ENCODE measurements at regions not wholly inside any gene's neighbourhood (a gene's known extent, or its start where the extent isn't known, plus 50 kb on each side); places are given as distances from the start of the nearest gene placed in this dataset.
"Not testable (repeated sequence)": the region's sequence is repeated elsewhere in the genome, so short reads cannot be mapped to it uniquely, and the experiment has no call there.

DNA sequence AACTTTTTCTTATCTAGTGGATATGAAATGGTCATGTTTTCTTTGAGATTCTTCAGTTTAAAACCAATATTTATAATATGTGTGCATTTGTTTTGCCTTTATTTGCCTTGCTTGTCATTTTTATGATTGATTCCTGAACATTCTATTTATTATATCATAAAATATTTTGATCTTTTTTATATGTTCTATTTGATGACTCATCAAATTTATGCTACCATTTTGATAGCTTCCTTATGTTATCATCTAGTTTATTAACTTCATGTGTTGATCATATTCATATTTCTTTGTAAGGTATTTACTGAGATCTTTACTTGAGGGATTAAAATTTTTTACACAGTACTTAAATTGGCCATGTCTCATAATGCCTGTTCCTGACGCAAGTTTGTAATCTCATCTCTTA, 1650.0 kb downstream of the AMY1C start:
- H3K9ac ChIP-seq, result no peak overlapping the region
- H3K4me3 ChIP-seq, result no peak overlapping the region
- peaks cover 0 to 18% (median 6%) of the 10 kb centered on the region in 11 experiments; a peak in 5 of 22 replicates for H3K9me3 ChIP-seq (replicated peaks in 1 of 11)
- no peaks in the 10 kb centered on the region for H4K20me1 ChIP-seq
- no peak overlapping the region for H3K4me2 ChIP-seq
- H3K27ac ChIP-seq, result no peak overlapping the region
- TF ChIP-seq Cebpa-rat (IDR thresholded peaks at IDR 0.05), result no peak
- H3K36me3 ChIP-seq, result no peaks in the 10 kb centered on the region
- H3K27me3 ChIP-seq, result no peaks in the 10 kb centered on the region
- H3K4me1 ChIP-seq, result no peaks in the 10 kb centered on the region

DNA sequence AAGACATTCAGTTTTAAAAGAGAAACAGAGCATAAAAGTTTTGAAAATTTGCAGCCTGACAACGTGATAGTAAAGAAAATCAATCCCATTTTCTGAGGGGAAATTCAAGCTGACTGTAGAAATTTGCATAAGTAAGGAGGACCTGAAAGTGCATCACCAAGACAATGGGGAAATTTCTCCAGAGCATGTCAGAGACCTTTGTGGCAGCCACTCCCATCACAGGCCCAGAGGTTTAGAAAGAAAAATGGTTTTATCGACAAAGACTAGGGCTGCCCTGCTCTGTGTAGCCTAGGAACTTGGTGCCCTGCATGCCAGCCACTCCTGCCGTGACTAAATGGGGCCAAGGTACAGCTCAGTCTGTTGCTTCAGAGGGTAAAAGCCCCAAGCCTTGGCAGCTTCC, 1640.2 kb upstream of the PRMT6 start:
- Histone ChIP-seq H3K4me2 (no peak overlapping the region), H3K9ac (no peak overlapping the region), H3K27ac (no peak overlapping the region), H3K4me1 (no peaks in the 10 kb centered on the region), H3K4me3 (no peak overlapping the region), H3K36me3 (no peaks in the 10 kb centered on the region), H4K20me1 (no peaks in the 10 kb centered on the region), H3K9me3 (replicated peaks in 1 of 11) (peaks cover 0 to 29% (median 10%) of the 10 kb centered on the region in 11 experiments; a peak in 12 of 22 replicates), H3K27me3 (no peaks in the 10 kb centered on the region)
- no peak for TF ChIP-seq Cebpa-rat (IDR thresholded peaks at IDR 0.05)

DNA sequence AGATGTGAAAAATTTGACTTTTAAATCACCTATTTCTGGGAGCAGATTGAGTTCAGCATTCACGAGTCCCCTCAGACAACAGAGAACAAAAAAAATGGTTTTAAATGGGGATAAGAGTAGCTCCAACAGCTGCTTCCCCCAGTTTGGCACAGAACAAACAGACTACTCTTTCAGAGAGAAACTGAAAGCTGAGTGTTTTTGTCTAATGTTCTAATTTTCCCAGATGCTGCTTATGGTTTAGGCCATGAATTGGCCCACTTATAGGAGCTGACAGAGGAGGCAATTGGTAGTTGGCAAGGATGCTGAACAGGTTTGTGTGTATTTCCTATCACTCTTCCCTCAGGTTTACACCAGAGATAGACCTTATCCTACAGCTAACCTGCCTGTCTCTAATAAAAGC, 1637.4 kb upstream of the PRMT6 start:
- H3K27ac ChIP-seq, result no peak overlapping the region
- no peaks in the 10 kb centered on the region for H3K4me1 ChIP-seq
- H3K9ac ChIP-seq, result no peak overlapping the region
- no peaks in the 10 kb centered on the region for H3K27me3 ChIP-seq
- H3K36me3 ChIP-seq, result no peaks in the 10 kb centered on the region
- peaks cover 0 to 17% (median 0%) of the 10 kb centered on the region in 11 experiments; a peak in 4 of 22 replicates for H3K9me3 ChIP-seq (replicated peaks in 1 of 11)
- no peak overlapping the region for H3K4me3 ChIP-seq
- no peaks in the 10 kb centered on the region for H4K20me1 ChIP-seq
- TF ChIP-seq Cebpa-rat (IDR thresholded peaks at IDR 0.05), result no peak
- no peak overlapping the region for H3K4me2 ChIP-seq

DNA sequence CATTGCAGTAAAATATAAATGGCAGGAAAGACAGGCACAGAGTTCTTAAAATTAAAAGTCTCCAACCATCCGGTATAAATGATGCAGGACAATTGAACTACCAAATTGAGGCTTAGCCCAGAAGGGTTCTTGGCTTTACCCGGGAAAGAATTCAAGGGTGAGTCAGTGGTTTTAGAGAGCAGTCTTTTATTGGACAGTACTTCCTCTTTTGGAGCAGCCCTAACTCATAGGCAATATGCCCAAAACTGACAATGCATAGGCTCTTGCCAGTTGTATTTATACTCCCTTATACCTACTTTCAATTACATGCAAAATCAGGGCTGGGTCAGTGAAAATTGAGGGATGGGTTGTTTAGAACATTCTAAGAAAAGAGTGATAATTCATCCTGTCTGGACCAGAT, 1628.9 kb upstream of the PRMT6 start:
- TF ChIP-seq Cebpa-rat (IDR thresholded peaks at IDR 0.05), result no peak

DNA sequence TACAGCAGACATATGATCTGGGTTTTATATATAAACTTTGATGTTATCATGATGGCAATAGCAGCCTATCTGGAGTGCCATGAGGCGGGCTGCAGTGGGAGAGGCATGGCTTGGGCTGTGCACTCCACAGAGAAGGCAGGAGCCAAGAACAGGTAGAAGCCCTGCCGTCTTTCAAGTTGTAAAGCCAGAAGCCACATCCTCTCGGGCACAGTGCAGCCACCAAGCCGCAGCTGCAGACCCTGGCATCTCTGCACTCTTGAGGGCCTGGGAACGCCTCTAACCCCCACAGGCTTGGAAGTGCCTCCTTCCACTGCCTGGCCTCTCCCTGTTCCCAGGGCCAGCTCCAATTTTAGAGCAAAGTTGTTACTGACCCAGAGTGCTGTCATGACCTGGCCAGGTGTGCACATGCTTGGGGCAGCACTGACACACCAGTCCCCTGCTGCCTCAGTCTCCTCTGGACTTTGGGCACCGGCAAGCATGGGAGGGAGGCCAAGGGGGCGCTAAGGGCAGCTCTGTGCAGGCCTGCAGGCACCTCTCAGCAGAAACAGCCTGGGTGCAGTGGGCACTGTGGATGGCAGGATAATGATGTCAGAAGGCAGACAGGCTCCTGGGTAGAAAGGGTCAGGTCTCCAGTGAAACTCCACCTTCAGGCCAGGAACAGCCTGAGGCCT, 1619.8 kb upstream of the PRMT6 start:
- Histone ChIP-seq H3K4me2 (no peak overlapping the region), H4K20me1 (no peaks in the 10 kb centered on the region), H3K4me1 (no peaks in the 10 kb centered on the region), H3K36me3 (no peaks in the 10 kb centered on the region), H3K9ac (no peak overlapping the region), H3K27ac (no peak overlapping the region), H3K27me3 (no peaks in the 10 kb centered on the region), H3K9me3 (replicated peaks in 1 of 11) (peaks cover 13 to 17% (median 16%) of the 10 kb centered on the region in 11 experiments; a peak in 21 of 22 replicates), H3K4me3 (no peak overlapping the region)
- TF ChIP-seq Cebpa-rat (IDR thresholded peaks at IDR 0.05), result no peak

More for the DNA sequence above, 1628.9 kb upstream of the PRMT6 start:
- Histone ChIP-seq H3K36me3 (no peaks in the 10 kb centered on the region), H3K4me3 (no peak overlapping the region), H4K20me1 (no peaks in the 10 kb centered on the region), H3K27ac (no peak overlapping the region), H3K4me1 (no peaks in the 10 kb centered on the region), H3K4me2 (no peak overlapping the region), H3K9me3 (replicated peaks in 1 of 11) (no peaks in the 10 kb centered on the region), H3K9ac (no peak overlapping the region), H3K27me3 (no peaks in the 10 kb centered on the region)

DNA sequence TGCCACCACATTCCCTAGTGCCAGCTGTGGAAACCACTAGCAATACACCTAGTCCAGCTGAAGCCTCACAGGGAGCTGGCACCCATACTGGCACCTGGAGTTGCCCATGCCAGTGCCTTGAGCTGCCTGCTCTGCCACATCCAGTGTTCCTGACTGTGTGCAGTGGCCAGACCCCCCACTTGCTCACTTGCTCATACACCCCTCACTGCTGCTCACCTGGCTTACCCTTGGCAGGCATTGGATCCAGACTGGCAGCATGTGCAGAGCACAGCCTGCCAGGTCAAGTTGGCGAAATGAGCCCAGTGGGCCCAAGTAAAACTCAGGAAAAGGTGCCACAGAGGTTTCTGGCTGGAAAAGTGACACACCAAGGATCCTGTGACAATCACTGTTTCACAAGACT, 1618.6 kb upstream of the PRMT6 start:
- Histone ChIP-seq H3K9ac (no peak overlapping the region), H3K27ac (no peak overlapping the region), H3K4me1 (no peaks in the 10 kb centered on the region), H3K9me3 (replicated peaks in 1 of 11) (peaks cover 13 to 17% (median 16%) of the 10 kb centered on the region in 11 experiments; a peak in 21 of 22 replicates), H3K27me3 (no peaks in the 10 kb centered on the region), H3K36me3 (no peaks in the 10 kb centered on the region), H3K4me3 (no peak overlapping the region), H4K20me1 (no peaks in the 10 kb centered on the region), H3K4me2 (no peak overlapping the region)
- no peak for TF ChIP-seq Cebpa-rat (IDR thresholded peaks at IDR 0.05)

DNA sequence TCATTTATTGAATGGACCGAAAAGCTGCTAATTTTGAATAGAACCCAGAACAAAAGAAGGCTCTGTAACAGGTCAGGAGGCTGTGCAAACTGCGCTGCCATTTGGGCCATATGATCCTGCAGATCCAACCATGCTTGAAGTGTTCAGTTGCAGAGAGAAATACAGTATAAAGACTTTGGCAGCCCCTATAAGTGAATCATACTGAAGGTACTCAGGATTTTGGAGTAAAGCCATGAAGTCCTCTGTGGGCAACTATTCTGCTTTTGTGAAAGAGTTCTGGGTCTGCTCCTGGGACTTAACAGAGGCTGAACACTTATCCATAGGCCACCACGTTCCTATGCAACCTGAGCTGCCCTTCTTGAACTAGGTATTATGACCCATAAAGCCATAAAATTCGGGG, 1613.6 kb upstream of the PRMT6 start:
- Histone ChIP-seq H3K4me3 (no peak overlapping the region), H3K36me3 (no peaks in the 10 kb centered on the region), H3K9ac (no peak overlapping the region), H3K27me3 (no peaks in the 10 kb centered on the region), H3K4me1 (no peaks in the 10 kb centered on the region), H3K9me3 (replicated peaks in 1 of 11) (peaks cover 0 to 2% (median 1%) of the 10 kb centered on the region in 11 experiments; a peak in 11 of 22 replicates), H3K4me2 (no peak overlapping the region), H3K27ac (no peak overlapping the region), H4K20me1 (no peaks in the 10 kb centered on the region)
- no peak for TF ChIP-seq Cebpa-rat (IDR thresholded peaks at IDR 0.05)

DNA sequence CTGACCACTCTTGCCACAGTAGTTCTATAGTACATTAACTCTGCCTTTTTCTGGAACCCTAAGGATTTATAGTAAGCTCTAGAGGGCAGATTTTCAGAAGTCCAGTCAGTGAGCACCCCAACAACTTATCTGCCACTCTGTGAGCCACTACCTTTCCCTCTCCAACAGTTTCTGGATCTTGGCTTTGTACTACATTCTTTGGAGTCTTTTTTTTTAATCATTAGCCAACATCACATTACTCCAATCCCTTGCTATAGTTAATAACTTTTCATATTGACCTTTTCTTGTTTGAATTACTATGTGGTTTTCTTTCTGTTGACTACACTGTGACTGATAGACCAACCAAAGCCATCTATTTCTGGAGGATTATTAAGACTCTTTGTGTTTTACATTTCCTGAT, 1596.7 kb upstream of the PRMT6 start:
- no peak overlapping the region for H3K4me3 ChIP-seq
- H3K4me1 ChIP-seq, result no peaks in the 10 kb centered on the region
- no peaks in the 10 kb centered on the region for H3K27me3 ChIP-seq
- no peaks in the 10 kb centered on the region; a peak in 1 of 22 replicates for H4K20me1 ChIP-seq
- H3K36me3 ChIP-seq, result no peaks in the 10 kb centered on the region
- H3K27ac ChIP-seq, result no peak overlapping the region
- H3K9ac ChIP-seq, result no peak overlapping the region
- no peak for TF ChIP-seq Cebpa-rat (IDR thresholded peaks at IDR 0.05)
- H3K4me2 ChIP-seq, result no peak overlapping the region
- H3K9me3 ChIP-seq (replicated peaks in 1 of 11), result no peaks in the 10 kb centered on the region

DNA sequence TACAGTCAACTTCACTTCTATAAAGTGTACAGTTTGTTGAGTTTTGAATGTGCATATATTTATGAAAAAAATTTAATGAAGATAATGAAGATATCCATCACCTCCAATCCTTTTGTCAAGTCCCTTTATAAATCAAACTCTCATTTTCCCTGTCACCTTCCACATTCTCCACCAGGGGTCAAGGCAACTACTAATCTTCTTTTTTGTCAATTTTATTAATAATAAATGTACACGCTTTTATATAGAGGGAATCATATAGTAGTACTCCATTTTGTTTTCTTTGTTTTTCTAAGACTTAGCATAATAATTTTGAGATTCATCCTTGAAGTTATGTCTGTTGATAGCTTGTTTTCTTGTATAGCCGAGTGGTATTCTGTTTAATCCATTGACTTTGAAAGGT, 1594.2 kb upstream of the PRMT6 start:
- H3K4me2 ChIP-seq, result no peak overlapping the region
- H3K9me3 ChIP-seq (replicated peaks in 1 of 11), result no peaks in the 10 kb centered on the region
- H4K20me1 ChIP-seq, result no peaks in the 10 kb centered on the region; a peak in 1 of 22 replicates
- no peak overlapping the region for H3K27ac ChIP-seq
- H3K9ac ChIP-seq, result no peak overlapping the region
- no peaks in the 10 kb centered on the region for H3K27me3 ChIP-seq
- no peak overlapping the region for H3K4me3 ChIP-seq
- no peaks in the 10 kb centered on the region for H3K36me3 ChIP-seq
- H3K4me1 ChIP-seq, result no peaks in the 10 kb centered on the region
- TF ChIP-seq Cebpa-rat (IDR thresholded peaks at IDR 0.05), result no peak

DNA sequence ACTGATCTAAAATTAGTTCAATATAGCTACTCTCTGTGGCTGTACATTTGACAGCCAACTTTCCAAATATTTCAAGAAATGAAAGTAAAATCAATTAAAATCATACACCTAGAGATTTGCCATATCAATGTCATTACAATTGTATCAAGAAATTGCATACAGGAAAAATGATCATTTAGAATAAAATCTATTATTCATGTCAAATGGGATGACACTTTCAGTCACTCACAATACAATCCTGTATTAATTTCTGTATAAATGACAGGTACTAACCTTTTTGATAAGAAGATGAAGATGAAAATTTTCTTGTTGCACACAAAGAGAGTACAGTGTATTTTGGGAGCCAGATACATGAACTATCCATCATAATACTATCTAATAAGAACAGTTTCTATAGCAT, 1588.9 kb upstream of the PRMT6 start:
- Histone ChIP-seq H3K27ac (no peak overlapping the region), H4K20me1 (no peaks in the 10 kb centered on the region), H3K9ac (no peak overlapping the region), H3K27me3 (no peaks in the 10 kb centered on the region), H3K4me1 (no peaks in the 10 kb centered on the region), H3K36me3 (no peaks in the 10 kb centered on the region), H3K9me3 (replicated peaks in 1 of 11) (no peaks in the 10 kb centered on the region), H3K4me3 (no peak overlapping the region), H3K4me2 (no peak overlapping the region)
- TF ChIP-seq Cebpa-rat (IDR thresholded peaks at IDR 0.05), result no peak

DNA sequence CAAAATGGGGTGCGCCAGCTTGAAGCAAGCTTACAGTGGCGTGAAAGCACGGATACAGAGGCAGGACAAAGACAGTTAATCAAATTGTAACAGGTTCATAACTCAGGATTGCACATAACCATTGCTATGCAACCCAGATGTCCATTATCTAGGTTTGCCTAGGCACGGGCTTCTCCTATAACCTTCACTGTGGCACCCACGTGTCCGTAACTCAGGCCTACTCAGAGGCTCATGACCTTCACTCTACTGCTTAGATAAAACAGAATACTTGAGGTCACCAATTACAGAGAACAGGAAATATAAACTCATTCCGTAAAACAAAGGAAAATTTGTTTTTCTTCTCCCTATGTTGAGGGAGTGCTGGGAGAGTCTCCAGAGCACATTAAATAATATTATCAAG, 1585.9 kb upstream of the PRMT6 start:
- not testable (repeated sequence) for H3K4me1 ChIP-seq; H3K4me3 ChIP-seq; H3K4me2 ChIP-seq; H3K27ac ChIP-seq; H3K9me3 ChIP-seq (replicated peaks in 1 of 11); H3K27me3 ChIP-seq; H3K9ac ChIP-seq; H3K36me3 ChIP-seq; H4K20me1 ChIP-seq
